ENCODE measurements at regions not wholly inside any gene's neighbourhood (a gene's known extent, or its start where the extent isn't known, plus 50 kb on each side); places are given as distances from the start of the nearest gene placed in this dataset.

DNA sequence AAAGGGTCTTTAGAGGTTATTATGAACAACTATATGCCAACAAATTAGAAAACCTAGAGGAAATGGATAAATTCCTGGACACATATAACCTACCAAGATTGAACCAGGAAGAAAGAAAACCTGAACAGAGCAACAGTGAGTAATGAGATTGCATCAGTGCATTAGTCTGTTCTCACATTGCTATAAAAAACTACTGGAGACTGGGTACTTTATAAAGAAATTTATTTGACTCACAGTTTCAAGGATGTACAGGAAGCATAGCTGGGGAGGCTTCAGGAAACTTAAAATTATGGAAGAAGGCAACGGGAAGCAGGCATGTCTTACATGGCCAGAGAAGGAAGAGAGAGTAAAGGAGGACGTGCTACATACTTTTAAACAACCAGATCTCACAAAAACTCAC lies 70.8 kb upstream of the GNAZ start:
- no peak for DNase-seq (ENCODE audit: low spot score)

DNA sequence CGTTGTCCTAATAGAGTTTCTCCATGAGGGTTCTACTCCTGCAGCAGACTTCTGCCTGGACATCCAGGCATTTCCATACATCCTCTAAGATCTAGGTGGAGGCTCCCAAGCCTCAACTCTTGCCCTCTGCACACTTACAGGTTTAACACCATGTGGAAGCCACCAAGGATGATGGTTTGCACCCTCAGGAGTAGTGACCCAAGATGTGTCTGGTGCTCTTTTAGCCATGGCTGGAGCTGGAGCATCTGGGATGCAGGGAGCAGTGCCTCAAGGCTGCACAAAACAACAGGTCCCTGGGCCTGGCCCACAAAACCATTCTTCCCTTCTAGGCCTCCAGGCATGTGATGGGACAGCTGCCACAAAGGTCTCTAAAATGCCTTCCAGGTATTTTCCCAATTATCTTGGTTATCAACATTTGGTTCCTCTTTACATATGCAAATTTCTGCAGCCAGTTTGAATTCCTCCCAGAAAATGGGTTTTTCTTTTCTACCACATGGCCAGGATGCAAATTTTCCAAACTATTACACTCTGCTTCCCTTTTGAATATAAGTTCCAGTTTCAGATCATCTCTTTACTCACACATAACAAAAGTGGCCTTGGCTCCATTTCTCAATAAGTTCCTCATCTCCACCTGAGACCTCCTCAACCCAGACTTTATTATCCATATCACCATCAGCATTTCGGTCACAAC lies 69.5 kb upstream of the GNAZ start:
- no peak for DNase-seq (ENCODE audit: low spot score)

DNA sequence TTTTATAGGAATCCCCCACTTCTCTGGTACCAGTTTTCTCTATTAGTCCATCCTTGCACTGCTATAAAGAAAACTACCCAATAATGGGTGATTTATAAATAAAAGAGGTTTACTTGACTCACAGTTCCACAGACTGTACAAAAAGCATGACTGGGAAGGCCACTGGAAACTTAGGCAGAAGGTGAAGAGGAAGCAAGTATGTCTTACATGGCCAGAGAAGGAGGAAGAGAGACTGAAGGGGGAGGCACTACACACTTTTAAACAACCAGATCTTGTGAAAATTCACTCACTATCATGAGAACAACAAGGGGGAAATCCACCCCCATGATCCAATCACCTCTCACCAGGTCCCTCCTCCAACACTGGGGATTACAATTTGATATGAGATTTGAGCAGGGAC lies 68.9 kb upstream of the GNAZ start:
- DNase-seq (ENCODE audit: low spot score), result no peak

DNA sequence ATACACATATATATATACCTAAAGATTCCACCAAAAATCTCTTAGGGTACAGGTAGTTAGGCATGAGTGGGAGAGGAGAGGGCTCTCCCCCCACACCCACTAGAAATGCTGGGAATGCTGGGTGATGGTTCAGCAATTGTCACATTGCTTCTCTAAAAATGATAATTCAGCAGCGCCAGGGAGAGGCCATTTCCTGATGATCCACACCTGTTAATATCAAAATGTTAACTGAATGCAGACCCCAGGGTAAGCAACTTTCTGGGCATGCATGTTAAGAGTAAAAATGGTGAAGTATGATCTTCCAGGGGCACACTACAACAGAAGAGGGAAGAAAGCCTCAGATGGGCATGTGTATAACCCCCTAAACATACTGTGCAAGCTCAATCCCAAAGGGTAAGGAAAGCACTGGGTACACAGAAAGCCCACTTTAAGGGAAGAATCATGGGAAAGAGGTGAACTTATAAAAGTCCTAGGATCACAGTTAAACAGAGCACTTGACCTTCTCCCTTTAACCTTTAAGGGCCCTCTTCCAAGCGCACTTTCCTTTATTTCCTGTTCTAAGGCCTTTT lies 67.6 kb upstream of the GNAZ start:
- DNase-seq (ENCODE audit: low spot score), result no peak

DNA sequence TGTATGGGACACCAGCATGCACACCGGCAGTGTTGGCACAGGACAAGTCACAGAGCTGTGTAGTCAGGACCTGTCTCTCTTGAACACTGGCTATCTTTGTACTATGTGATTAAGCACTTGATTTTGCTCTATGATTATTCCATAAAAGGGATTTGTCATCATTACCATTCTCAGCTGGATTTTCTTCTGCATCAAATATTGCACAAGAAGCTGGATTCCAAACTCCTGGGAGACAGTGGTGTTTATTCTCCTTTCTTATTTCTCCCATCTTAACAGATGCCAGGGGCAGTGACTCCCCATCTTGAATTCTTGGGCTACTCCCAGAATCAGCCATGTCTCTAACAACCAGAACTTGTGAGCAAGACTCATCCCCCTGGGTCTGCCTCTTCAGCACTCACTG lies 62.5 kb upstream of the GNAZ start:
- no peak for DNase-seq (ENCODE audit: low spot score)

DNA sequence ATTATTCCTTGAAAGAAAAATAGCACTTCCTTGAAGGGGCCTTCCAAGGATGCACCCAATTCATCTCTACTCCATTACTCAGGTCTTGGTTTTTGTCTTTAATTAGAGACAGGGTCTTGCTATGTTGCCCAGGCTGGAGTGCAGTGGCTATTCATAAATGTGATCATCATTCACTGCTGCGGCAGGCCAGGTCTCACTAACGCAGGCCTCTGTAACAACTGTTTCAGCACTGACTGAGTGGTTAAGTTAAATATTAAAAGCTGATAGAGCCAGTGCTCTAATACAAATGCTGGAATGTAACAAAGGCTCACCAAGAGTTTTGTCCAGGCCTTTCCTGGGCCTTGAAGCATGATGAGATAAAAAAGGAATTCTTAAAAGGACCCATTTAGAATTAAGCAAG lies 61.4 kb upstream of the GNAZ start:
- no peak for DNase-seq (ENCODE audit: low spot score)

Measured in SW480 (cell line).